T1000 (cell line): ENCODE measurements at regions not wholly inside any gene's neighbourhood (a gene's known extent, or its start where the extent isn't known, plus 50 kb on each side); places are given as distances from the start of the nearest gene placed in this dataset.
"Not testable (repeated sequence)": the region's sequence is repeated elsewhere in the genome, so short reads cannot be mapped to it uniquely, and the experiment has no call there.

Source experiments
- DNase-seq: peaks from one replicate; lab custom pipeline; 2025; ENCODE audit warnings: mixed read lengths; lab: John Stamatoyannopoulos, UW

DNA sequence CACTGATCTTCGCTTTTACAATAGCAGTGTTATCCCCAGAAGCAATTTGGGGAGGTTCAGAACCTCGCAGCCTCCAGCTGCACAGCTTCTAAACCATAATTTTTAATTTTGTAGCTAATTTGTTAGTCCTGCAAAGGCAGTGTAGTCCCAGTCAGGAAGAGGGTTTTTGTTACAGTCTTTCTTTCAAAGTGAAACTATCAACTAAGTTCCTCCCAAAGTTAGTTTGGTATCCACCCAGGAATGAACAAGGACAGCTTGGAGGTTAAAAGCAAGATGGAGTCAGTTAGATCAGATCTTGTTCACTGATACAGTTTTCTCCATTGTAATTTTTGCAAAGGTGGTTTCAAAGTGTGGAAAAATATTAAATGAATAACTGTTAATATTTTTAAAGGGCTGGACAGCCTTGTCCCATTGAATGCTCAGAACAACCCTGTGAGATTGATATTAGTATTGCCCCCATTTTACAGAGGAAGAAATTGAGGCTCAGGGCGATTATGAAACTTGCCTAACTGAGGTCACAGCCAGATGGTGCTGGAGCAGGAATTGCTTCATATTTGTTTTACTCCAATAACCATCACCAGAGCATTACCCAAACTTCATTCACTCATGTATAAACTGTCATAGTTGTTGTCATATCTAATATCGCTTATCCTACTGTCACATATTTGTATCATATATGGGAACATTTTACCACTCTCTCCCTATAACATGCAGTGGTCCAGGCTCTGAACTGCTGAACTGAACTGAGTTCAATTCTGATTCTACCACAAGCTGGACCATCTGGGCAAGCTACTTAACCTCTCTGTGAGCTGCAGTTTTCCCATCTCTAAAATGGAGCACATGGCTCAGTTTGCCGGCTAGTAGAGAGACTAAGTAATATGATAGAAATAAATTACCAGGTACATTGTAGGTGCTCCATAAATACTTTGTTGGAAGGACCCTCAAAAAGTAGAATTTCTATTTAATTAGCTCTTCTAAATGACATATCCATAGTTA, 213.8 kb downstream of the BCAS1 start:
- no peak for DNase-seq

DNA sequence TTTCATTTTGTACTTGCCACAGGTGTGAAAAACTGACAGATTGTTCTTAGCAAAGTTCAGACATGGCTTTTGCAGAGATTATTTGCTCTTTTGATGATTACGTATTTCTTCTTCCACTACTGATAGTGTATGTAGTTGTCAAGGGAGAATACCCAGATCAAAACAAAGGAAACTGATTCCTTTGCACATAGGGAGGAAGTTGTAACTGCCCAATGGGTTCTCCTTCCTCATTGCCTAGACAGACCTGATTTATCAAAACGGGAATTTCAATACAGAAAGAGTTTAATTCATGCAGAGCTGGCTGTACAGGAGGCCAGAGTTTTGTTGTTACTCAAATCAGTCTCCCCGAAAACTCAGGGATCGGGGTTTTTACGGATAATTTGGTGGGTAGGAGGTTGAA, 214.7 kb downstream of the BCAS1 start:
- DNase-seq = no peak

DNA sequence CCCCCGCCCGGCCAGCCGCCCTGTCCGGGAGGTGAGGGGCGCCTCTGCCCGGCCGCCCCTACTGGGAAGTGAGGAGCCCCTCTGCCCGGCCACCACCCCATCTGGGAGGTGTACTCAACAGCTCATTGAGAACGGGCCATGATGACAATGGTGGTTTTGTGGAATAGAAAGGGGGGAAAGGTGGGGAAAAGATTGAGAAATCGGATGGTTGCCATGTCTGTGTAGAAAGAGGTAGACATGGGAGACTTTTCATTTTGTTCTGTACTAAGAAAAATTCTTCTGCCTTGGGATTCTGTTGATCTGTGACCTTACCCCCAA, 215.8 kb downstream of the BCAS1 start:
- not testable (repeated sequence) for DNase-seq

DNA sequence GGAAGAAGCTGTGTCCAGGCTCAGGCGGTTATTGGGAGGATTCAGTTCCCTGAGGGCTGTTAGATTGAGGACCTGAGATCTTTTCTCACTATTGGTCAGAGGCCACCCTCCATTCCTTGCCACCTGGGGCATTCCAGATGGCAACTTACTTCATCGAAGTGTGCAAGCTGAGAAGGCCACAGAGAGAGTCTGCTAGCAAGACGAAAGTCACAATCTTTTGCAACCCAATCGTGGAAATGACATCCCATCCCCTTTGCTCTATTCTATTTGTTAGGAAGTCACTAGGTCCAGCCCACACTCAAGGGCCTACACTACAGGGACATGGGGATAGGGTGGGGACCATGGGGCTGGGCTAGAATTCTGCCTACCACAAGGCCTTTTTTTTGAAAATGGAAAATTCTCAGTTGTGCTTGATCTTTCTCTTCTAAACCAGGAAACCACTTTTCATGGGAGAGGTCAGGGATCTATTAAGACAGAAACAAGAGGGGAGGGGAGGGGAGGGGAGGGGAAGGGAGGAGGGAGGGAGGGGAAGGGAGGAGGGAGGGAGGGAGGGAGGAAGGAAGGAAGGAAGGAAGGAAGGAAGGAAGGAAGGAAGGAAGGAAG, 217.2 kb downstream of the BCAS1 start:
- no peak for DNase-seq

DNA sequence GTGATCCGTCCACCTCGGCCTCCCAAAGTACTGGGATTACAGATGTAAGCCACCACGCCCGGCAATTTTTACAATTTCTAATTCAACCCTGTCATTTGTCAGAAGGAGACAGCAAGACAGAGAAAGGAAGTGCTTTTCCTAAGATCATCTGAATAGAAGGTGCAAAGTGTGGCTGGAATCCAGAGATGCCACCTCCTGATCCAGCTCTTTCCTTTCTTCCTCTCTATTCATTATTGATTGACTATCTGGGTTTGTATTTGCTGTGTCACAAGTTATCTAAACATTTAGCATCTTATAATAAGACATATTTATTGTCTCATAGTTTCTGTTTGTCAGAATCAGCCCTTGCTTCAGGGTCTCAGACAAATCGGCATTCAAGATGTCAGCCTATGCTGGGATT, 217.7 kb downstream of the BCAS1 start:
- DNase-seq = no peak

DNA sequence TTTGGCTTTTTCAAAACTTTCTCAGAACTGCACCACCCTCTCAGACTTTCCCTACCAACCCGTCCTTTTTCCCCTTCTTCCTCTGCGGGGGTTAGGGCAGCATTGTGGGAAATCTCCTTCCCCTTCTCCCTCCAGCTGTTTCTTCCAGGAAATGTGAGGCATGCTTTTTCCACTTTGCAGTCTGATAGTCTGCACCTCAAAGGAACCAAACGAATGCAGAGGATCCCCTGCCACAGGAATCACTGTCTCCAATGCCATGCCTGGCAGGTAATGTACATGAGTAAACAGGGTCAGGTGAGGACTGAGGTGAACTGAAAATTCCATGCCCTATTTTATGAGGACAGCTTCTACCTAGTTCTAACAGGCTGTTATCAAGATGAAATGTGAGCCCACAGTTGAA, 218.4 kb downstream of the BCAS1 start:
- no peak for DNase-seq

DNA sequence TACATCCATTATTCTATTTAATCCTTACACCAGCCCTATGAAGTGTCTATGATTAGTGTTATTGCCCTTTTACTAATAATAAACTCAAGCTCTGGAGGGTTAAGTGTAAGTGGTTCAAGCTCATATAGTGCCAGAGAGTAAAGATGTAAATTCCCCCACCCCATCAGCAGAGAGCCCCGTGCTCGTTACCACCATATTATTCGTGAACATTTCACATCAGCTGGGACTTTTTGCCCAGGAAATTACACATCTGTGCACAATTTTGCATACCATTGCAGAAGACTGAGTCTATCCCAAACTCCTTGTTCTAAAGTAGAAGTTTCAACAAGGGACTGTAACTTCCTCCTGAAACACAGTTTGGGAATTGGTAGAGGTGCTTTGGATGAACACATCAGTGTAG, 220.1 kb downstream of the BCAS1 start:
- no peak for DNase-seq

DNA sequence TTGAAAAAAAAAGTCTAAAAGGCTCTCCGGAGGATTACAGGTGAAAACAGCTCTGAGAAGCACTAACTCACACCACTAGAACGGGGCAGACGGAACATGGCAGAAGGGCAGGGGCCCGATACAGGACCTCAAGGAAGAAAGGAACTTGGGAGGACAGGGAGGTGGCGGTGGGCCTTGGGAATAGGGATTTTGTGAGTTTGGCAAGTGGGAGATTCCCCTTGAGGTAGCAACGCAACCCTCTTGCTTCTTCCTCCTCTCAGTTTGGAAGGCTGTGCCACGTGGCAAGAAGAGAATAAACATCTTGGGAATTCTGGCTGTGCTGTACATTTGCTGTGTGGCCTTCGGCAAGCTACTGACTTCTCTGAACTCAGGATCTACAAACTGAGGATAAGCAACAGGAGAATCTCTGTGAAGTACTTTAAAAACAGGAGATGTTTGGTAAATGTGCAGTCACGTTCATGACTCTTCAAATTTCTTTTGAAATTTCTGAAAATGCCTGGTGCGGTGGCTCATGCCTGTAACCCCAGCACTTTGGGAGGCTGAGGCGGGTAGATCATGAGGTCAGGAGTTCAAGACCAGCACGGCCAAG, 220.8 kb downstream of the BCAS1 start:
- DNase-seq = no peak

DNA sequence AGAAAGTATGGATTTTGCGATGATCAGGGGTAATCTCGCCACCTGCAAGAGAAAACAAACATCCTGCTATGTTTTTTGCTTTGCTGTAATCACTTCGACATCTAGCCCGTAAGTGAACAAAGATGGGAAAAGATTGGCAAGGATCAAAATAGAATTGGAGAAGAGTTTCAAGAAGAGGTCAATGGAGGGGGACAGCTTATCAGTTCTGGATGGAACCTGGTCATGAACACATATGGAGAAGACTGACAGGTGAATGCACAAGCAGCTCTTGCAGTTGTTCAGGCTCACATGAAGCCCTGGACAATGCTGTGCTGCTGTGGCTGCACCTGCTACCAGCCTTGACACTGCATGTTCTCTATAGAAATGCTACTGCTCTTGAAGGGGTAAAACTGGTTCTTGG, 222.1 kb downstream of the BCAS1 start:
- DNase-seq = no peak

DNA sequence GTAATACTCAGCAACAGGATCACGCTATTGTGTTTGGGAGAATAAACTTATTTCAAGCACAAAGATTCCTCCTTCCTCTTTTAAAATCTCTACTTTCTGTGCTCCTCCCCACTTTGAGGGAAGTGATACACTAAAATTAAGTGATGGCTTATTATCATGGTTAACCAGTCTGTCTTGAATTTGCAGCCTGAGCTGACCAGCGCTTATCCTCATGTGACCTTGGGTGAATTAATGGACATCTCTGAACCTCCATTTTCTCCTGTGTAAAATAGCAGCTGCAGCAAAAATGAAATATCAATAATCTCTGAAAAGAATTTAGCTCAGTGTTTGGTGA, 222.6 kb downstream of the BCAS1 start:
- no peak for DNase-seq

DNA sequence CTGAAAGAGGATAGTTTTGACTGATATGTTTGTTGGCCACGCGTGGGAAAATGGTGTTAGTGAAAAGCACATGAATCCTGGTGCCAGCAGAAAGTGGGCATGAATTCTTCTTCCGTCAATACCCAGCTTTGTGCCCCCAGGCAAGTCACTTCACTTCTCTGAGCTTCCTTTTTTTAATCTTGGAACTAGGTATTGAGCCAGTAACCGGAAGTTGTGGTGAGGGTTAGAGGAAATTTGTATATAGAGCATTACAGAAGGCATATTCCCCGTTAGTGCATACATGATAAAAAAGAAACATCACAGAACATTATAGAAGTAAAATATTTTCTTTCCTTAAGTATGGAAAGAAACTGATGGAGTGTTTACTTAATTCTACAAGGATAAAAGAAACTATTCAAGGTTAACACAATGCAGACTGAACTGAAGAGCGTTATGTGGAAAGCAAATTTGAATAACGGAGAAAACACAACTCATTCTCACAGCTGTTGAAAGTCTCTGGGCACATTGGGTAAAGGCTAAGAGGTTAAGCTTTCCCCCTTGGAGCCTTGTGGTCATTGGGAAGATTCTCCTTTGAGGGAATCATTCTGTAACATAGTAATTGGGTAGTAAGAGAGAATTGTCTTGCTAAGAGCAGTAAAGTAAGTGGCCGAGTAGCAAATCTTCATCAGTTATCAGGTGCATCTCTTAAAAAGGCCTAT, 223.1 kb downstream of the BCAS1 start:
- no peak for DNase-seq

DNA sequence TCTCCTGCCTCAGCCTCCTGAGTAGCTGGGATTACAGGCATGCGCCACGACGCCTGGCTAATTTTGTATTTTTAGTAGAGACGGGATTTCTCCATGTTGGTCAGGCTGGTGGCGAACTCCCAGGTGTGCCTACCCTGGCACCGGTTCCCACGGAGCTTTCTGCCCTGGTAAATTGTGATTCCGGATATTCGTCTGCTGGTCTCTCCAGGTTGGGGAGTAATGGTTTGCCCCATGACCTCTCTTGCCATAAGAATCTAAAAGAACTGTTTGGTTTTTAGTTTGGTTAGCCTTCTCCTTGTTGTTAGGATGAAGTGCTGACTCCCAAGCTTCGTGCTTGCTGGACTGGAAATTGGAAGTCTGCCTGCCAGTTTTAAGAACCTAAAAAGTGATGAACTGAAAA, 223.8 kb downstream of the BCAS1 start:
- DNase-seq = no peak

DNA sequence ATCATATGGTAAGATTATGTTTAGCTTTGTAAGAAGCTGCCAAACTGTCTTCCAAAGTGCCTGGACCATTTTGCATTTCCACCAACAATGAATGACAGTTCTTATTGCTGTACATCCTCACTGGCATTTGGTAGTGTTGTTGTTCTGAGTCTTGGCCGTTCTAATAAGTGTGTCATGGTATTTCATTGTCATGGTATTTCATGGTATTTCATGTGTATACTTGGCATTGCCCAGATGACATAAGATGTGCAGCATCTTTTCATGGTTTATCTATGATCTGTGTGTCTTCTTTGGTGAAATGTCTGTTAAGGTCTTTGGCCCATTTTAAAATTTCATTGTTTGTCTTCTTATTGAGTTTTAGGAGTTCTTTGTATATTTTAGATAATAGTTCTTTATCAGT, 224.4 kb downstream of the BCAS1 start:
- DNase-seq = no peak

DNA sequence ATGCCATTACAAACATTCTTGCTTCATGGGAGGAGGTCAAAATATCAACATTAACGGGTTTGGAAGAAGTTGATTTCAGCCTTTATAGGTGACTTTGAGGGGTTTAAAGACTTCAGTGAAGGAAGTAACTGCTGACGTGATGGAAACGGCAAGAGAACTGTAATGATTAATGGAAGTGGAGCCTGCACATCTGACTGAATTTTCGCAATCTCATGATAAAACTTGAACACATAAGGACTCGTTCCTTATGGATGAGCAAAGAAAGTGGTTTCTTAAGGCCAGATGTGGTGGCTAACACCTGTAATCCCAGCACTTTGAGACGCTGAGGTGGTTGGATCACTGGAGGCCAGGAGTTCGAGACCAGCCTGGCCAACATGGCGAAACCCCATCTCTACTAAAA, 226.1 kb downstream of the BCAS1 start:
- DNase-seq = no peak

DNA sequence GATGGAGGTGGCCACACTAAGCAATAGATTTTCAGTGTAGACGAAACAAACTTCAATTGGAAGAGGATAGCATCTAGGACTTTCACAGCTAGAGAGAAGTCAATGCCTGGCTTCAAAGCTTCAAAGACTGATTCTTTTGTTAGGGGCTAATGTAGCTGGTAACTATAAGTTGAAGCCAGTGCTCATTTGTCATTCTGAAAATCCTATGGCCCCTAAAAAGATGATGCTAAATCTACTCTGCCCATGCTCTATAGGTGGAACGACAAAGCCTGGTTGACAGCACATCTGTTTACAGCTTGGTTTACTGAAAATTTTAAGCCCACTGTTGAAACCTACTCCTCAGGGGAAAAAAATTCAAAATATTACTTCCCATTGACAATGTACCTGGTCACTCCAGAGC, 226.7 kb downstream of the BCAS1 start:
- no peak for DNase-seq

DNA sequence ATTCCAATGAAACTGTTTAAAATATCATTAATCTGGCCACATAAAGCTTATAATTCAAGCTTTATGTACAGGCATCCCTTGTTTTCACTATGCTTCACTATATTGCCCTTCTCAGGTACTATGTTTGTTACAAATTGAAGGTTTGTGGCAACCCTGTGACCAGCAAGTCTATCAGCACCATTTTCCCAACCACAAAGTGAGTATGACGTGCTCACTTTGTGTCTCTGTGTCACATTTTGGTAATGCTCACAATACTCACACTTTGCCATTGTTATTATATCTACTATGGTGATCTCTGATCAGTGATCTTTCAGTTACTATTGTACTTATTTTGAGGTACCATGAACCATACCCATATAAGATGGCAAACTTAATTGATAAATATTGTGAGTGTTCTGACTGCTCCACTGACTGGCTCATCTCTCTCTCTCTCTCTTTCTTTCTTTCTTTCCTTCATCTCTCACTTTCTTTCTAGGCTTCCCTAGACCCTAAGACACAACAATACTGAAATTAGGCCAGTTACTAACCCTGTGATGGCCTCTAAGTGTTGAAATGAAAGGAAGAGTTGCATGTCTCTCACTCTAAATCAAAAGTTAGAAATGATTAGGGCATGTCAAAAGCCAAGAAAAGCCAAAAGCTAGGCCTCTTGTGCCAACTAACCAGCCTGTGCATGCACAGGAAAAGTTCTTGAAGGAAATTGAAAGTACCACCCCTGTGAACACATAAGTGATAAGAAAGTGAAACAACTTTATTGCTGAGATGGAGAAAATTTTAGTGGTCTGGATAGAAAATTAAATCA, 227.9 kb downstream of the BCAS1 start:
- DNase-seq = no peak

DNA sequence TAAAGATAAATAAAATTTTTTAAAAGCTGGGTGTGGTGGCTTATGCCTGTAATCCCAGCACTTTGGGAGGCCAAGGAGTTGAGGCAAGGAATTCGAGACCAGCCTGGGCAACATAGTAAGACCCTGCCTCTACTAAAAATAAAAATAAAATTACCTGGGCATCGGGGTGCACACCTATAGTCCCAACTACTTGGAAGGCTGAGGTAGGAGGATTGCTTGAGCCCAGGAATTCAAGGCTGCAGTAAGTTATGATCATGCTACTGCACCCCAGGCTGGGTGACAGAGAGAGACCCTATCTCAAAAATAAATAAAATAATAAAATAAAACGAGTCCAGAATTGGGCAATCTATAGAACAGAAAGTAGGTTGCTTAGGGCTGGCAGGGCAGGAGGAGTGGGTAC, 228.7 kb downstream of the BCAS1 start:
- DNase-seq = no peak

DNA sequence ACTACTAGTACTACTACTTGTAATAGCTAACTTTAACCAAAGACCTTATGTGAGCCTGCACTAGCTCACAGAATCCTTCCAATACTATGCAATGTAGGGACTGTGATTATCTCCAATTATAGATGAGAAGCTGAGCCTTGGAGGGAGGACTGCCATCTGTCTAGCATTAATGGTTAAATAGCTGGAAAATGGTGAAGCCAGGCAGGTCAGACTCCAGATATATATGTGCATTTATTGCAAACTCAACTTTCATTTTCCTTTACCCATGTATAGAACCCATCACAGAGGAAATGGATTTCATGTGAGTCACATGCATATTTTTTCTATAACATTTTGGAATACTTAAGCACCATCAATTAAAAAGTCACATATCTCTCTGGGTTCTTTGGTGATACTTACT, 229.9 kb downstream of the BCAS1 start:
- DNase-seq = no peak

DNA sequence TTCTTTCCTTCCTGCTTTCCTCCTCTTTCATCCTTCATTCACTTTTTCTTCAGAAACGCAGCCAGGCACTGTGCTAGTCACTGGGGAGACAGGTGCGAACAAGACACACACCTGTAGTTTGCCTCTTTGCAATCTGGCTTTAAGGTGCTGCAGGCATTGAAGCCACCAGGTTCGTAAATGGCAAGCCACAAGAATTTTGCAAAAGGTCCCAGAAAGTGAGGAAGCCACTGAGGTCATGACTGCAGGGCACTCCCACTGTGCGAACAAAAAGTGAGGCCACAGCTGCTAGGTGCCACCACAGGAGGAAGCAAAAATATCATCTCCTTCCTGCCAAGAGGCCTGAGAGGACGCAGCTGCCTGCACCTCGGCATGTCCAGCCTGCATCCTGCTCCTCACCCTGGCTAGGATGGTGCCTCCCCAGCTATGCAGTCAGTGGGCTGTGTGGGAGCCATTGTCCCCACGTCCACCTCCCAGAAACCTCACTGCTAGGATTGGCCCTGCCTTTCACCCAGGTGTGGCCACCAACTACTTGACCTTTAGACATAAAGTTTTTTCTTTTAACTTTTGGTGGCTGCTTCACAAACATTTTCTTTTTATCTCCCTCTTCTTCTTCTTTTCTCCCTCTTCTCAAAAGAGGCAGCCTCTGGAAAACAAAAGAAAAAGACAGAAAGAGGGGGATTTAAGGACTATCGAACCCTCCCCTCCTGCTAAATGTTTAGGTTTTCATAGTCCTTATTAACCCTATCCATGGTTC, 230.8 kb downstream of the BCAS1 start:
- no peak for DNase-seq

DNA sequence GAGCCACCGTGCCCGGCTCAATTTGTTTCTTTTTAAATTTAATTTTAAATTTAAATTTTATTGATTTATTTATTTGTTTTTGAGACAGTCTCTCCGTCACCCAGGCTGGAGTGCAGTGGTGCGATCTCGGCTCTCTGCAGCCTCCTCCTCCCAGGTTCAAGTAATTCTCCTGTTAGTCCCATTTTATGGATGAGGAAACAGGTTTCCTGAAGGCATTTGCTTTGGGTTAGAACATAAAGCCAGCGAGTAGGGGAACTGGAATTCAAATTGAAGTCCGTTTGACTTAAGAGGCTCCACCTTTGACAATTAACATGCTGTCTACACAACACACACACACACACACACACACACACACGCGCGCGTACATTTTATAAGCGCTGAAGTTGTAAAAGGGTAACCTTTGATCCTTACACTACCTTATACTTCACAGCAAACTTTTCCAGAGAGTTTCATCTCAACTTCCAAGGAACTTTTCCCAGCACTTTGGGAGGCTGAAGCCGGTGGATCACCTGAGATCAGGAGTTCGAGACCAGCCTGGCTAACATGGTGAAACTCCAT, 232.0 kb downstream of the BCAS1 start:
- DNase-seq = no peak
